ENCODE measurements at regions not wholly inside any gene's neighbourhood (a gene's known extent, or its start where the extent isn't known, plus 50 kb on each side); places are given as distances from the start of the nearest gene placed in this dataset.
"Not testable (repeated sequence)": the region's sequence is repeated elsewhere in the genome, so short reads cannot be mapped to it uniquely, and the experiment has no call there.

DNA sequence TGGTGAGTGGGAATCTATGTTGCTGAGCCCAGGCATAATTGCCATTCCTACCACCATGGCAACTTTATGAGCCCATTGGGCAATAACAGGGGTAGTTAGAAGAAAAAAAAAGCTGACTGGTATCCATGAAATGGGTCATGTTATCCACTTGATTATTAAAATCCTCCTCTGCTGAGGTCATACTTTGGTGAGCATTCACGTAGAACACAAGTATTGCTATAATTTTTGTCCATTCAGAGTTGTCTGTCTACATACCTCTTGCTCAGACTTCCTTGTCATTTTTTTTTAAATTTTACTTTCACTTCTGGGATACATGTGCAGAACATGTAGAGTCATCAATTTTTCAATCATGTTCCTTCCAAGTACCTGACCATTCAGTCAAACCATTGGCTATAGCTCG lies 780.8 kb upstream of the ARRDC3 start:
- no peak for DNase-seq (ENCODE audit: low spot score)

DNA sequence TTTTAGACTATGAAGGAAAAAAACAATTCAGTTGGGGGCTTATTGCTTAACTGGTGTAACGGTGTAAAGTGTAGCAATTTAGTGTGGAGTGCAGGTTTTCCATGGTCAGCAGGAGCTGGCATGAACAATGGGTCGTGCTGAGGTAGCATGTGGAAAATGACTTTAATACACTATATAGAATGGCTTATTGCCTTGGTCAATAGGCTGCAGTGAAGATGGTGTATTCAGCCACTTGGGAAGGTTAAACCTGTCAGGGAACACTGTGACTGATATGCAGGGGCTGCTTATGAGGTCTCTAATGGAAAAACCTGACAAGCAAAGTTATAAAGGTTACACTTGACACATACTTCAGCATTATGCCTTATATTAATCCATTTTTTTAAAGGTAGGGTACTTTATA lies 764.7 kb upstream of the ARRDC3 start:
- no peak for DNase-seq (ENCODE audit: low spot score)

DNA sequence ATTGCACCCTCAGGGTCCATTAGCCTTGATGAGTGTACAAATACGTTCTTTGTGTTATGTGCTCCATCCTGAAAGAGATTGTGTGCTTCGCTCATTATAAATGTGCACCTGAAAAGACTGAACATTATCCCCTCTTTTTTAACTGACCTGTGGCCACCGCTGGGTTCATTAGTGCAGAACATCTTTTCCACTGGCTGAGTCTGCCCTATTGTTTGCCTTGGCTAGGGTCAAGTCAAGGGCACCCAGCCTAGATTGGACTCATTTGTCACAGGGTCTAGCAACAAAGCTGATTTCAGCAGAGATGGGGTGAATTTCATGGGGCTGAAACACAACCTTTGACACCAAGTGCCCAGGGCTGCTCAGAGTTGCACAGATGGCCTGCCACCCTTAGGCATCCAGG lies 764.1 kb upstream of the ARRDC3 start:
- peak; percentile 61 for DNase-seq (ENCODE audit: low spot score)

DNA sequence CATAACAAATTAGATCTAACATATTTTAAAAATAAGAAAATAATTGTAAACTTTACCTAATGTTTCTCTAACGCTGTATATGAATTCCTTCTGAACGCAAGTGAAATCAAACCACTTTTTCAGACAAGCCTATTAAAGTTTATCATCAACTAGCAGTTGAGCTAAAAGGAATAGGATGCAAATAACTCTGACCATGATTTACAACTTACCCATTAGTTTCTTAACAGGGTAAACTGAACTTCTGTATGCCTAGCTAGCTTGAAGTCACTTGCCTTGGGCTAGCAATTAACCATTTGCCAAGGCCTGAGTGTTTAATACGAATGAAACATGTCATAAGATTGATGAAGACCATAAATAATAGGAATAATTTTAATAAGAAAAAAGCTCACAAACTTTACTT lies 762.7 kb upstream of the ARRDC3 start:
- no peak for DNase-seq (ENCODE audit: low spot score)

DNA sequence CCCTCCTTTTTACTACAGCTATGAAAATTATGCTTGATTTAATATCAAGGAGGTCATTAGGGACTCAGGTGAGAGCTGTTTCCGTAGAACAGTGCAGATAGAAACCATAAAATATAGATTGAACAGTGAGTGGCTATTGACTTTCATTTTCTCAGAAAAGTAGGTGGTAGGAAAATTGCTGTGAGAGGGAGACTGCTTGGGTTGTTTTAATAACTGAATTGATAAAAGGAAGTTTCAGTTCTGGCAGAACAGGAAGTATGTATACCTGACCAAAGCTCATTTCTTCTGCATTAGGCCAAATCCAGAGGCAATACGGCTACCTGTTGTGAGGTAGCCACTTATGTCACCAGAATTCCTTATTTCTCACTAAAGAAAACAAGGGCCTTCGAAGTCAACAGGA lies 761.7 kb upstream of the ARRDC3 start:
- no peak for DNase-seq (ENCODE audit: low spot score)

DNA sequence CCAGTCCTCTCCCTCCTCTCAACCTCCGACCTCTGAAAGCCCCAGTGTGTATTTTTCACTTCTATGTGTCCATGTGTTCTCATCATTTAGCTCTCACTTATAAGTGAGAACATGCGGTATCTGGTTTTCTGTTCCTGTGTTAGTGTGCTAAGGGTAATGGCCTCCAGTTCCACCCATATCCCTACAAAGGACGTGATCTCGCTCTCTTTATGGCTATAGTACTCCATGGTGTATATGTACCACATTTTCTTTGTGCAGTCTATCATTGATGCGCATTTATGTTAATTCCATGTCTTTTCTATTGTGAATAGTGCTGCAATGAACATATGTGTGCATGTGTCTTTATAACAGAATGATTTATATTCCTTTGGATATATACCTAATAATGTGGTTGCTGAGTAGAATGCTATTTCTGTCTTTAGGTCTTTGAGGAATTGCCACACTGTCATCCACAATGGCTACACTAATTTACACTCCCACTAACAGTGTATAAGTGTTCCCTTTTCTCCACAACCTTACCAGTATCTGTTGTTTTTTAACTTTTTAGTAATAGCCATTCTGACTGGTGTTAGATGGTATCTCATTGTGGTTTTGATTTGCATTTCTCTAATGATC lies 749.3 kb upstream of the ARRDC3 start:
- DNase-seq (ENCODE audit: low spot score) = not testable (repeated sequence)

DNA sequence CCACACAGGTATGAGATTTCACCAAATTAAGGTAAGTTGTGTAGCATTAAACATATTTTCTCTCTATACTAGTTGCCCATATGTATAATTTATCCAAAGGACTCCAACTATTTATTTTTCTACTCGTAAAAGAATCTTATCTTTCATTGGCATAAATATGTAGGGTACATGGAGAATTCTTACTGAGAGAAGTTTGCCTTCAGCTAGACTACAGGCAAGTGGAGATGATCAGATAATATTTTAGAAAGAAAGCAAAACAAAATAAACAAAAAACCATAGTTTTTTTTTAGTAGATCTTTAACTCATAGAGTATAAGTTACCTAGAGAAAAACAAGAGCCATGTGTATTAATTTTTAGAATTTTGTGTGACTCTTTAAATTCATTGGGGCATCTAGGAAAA lies 743.1 kb upstream of the ARRDC3 start:
- DNase-seq (ENCODE audit: low spot score) = no peak

DNA sequence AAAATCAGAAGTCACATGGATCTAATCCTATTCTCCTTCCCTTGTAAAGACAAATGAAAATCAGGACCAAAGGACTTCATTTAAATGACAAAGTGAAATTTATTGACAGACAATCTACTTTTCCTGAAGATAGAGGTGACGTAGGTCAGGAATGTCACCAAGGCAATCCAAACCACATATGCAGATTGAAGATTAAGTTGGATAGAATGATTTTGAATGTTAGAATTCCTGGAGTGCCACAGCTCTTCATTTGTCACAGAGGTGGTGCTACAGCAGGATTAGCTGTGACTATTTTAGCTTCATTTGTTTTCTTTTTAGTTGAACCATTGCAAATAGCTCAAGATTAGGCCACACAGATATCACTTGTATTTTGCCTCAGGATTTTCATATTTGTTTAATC lies 736.0 kb upstream of the ARRDC3 start:
- DNase-seq (ENCODE audit: low spot score) = no peak

DNA sequence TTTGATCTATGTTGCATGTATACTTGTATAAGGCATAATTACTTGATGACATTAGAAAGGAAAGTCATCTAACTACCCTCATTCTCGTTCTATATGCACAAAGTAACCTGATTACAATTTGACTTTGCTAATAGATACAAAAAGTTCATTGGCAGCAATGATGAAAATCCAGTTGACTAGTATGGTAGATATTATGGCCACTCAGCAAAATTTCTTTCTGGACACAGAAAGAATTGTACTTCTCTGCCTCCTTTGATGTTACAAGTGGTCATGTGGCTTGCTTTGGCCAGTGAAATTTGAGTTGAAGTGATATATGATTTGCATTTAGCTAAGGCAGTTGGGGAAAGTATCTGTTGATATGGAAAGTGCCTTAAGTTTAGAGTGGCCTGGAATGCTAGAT lies 723.7 kb upstream of the ARRDC3 start:
- no peak for DNase-seq (ENCODE audit: low spot score)

DNA sequence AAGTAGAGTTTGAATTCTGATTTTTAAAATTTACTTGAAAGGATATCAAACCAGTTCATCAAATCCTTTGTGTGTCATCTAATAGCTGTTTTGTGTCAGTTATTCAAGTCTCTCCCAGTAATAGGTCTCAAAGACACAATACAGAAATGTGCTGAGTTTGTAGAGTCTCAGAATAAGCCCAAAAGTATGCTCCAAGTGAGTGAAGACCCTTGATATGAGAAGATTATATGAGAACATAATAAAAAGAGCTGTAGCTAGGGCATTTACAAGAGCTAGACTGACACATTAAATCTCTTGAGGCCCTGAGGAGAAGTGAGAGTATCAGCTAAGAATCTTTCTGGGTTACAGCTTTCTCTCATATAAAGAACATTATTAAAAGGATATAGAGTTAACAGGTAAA lies 721.0 kb upstream of the ARRDC3 start:
- DNase-seq (ENCODE audit: low spot score) = no peak

DNA sequence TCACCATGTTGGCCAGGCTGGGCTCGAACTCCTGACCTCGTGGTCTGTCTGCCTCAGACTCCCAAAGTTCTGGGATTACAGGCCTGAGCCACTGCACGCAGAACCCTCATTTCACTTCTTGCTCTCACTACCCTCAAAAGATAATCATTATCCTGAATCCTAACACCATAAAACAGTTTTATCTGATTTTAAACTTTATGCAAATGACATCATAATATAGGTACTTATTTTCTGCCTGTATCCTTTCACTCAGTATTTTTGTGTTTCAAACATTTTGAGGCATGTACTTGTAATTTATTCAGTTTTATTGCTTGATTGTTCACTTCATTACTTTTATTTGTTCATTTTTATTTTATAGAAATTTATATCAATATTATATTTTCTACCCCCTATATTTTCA lies 719.2 kb upstream of the ARRDC3 start:
- DNase-seq (ENCODE audit: low spot score) = no peak

DNA sequence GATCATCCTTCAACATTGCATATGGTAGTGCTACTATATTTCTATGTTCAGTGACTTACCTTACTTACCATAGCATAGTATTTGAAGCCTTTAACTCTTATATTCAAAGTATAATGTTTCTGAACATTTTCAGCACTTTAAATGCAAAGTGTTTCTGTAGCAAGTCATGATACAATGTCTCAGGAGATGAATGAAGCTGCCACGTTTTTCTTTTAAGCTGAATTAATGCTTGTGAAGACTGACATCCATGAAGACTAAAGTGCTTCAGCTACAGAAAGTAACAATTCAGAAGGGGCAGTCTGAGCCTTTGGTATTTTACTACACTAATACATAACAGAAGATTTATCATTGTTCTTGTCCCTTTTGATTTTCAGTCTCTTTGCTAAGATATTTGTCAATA lies 709.1 kb upstream of the ARRDC3 start:
- DNase-seq (ENCODE audit: low spot score) = no peak

DNA sequence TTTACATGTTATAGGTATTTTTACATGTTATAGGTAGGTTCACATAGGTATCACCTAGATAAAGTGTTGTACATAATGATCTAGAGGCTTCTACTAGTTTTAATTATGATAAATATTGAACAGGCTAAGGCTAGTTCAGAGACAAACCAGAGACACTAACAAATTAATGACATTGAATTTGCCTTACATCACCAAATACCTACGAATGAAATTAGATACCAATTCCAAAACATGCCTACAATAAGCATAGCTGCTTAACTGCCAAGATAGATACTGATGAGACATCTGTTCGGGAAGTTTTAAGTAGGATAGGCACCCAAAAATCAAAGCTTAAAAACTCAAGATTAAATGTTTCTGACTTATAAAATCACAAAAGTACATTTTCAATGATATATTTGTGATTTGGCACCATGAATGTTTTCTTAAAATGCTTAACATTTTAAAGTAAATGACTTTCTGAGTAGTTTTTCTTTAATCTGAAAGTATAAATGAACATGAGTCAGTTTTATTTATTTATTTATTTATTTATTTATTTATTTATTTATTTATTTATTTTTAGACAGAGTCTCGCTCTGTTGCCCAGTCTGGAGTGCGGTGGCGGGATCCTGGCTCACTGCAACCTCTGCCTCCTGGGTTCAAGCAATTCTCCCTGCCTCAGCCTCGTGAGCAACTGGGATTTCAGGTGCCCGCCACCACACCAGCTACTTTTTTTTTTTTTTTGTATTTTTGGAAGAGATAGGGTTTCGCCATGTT lies 703.1 kb upstream of the ARRDC3 start:
- no peak for DNase-seq (ENCODE audit: low spot score)

DNA sequence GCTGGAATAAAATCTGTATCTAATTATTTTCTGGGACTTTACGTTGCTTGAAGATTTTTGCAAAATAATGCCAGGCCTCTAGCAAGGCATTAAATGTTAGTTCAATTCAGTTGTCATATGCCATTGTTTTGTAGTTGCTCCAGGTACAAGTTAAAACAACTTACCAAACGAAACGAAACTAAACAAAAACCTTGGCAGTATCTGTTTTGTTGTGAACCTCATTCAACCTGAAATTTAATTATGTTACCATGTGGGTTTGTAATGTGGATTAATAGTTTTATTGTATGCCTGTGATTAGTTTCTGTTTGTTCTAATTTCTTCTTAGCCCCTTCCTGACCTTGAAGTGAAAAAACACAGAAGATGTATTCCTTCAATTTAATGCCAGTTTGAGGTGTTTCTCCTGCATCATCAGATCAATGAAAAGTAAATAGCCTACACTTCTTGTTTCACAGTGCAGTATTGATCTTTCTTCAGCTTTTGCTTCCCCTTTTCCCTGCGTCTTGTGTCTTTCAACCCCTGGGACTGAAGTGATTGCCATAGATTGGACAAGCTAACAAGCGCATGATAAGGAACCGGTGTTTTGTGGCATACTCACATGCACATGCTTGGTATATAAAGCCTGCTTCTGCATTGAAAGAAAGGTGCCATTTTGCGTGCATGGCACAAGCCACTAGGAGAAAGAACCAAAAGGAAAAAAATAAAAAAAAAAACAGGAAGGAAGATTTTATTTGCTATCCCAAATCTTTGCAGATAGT lies 699.0 kb upstream of the ARRDC3 start:
- no peak for DNase-seq (ENCODE audit: low spot score)

DNA sequence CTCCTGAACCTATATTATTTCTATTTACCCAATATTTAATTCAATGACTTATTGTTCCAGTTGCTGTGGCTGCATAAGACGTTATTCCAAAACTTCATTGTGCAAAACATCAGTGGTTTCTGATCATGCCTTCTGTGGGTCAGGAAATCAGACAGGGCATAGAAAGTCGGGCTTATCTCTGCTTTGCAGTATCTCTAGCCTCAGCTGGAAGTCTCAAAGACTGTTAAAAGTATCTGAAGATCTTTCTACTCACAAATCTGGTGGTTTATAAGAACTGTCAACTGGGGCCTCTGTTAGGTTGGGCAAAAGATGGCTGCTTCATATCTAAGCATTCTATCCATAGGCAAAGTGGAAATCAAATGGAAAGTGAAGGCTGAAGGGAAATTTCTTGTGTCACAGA lies 687.7 kb upstream of the ARRDC3 start:
- DNase-seq (ENCODE audit: low spot score) = no peak

DNA sequence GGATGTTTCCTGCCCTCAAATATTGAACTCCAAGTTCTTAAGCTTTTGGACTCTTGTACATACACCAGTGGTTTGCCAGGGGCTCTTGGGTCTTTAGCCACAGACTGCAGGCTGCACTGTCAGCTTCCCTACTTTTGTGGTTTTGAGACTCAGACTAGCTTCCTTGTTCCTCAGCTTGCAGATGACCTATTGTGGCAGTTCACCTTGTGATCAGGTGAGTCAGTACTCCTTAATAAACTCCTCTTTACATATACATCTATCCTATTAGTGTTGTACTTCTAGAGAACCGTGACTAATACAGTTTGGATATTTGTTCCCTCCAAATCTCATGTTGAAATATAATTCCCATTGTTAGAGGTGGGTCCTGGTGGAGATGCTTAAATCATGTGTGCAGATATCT lies 681.9 kb upstream of the ARRDC3 start:
- no peak for DNase-seq (ENCODE audit: low spot score)

DNA sequence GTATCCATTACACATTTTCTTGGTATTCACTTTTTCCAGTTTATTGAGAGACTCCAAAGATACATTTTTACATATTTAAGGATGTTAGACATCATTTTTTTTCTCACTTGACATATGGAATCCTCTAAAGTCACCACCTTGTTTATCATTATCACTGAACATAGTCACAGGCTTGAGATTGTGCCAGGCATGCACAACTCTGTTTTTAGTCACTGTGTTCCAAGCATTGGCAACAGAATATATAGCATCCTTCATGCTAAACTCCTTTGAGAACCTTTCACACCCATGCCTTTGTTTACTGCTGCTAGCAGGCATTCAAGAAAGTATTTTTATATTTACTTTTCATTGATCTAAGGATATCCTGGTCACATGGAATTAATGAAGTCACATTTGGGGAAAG lies 668.6 kb upstream of the ARRDC3 start:
- no peak for DNase-seq (ENCODE audit: low spot score)

DNA sequence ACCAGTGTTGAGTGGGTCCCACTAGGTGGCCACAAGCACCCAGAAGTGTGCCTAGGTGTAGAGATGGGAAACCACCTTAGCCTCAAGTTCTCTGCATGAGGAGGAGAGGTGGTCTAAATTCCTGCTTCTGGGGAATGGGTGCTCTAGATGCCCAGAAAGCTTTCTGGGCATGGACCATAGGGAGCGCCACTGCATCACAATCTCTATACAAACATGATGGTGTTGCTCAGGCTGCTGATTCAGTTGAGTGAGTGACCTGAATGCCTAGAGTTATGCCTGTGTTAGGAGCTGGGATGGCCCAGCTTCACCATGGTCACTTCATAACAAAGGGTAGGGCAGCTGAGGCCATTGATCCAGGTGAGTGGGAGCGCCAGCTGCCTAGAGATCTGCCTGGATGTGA lies 667.9 kb upstream of the ARRDC3 start:
- no peak for DNase-seq (ENCODE audit: low spot score)

DNA sequence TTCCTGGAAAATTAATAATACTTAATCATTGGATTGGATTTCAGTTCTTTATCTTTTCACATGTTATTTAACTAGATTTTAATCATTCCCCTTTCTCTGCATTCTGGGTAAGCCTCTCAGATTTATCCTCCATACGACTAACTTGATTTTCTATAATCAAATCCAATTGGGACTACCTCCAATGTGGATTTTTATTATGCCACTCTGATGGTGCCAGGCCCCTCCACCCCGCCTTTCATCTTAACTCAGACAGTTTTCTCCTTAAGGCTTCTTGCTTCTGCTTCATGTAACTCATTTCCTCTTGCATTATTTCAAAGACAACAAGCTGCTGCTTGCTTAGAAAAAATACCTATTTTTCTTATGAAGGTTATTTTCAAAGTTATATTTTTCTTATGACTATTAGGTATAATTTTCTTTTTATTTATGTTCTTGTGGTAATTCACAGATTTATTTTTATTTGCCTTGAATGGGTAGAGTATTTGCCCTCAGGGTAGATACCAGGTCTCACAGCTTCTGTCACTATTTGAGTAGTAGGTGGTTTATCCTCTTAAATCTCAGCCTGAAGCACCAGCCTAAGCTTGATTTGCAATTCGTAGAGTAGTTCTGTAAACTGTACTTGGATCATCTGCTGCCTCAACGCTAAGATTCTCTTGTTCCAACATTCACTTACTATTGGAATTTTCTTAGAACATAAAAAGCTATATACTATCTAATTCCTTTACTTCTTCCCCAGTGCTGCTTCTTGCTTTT lies 659.0 kb upstream of the ARRDC3 start:
- DNase-seq (ENCODE audit: low spot score) = no peak

DNA sequence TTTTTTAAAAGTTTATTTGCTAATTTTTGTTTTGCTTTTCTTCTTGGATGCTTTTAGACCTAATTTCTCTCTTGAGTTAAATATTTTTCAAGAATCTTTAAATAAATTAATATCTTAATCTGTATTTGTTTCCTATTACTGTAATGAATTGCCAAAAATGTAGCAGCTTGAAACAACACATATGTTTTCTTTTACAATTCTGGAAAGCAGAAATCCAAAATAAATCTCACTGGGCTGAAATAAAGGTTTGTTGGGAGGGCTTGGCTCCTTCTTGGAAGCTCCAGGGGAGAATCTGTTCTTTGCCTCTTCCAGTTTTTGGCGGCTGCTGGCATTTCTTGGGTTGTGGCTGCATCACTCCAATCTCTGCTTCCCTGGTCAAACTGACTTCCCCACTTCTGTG lies 658.1 kb upstream of the ARRDC3 start:
- DNase-seq (ENCODE audit: low spot score) = no peak

DNA sequence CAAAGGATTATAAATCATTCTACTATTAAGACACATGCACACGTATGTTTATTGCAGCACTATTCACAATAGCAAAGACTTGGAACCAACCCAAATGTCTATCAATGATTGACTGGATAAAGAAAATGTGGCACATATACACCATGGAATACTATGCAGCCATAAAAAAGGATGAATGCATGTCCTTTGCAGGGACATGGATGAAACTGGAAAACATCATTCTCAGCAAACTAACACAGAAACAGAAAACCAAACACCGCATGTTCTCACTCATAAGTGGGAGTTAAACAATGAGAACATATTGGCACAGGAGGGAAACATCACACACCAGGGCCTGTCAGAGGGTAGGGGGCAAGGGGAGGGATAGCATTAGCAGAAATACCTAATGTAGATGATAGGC lies 646.7 kb upstream of the ARRDC3 start:
- DNase-seq (ENCODE audit: low spot score) = not testable (repeated sequence)

DNA sequence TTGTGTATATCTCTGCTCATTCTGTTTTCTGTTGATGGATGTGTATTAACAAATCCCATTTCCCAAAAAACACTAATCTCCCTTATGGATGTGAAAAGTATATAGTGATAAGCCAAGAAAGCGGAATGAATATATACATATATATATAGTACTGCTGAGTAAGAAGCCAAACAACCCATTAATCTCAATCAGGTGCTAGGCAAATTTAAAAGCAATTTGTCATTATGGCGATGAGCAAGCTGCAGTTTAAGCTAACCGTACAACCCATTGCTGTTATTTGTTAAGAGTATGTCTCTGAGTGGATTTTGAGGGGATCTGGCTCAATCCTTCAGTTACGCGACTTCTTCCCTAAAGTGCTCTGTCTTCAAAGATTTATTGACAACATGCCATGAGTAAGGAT lies 640.4 kb upstream of the ARRDC3 start:
- no peak for DNase-seq (ENCODE audit: low spot score)

DNA sequence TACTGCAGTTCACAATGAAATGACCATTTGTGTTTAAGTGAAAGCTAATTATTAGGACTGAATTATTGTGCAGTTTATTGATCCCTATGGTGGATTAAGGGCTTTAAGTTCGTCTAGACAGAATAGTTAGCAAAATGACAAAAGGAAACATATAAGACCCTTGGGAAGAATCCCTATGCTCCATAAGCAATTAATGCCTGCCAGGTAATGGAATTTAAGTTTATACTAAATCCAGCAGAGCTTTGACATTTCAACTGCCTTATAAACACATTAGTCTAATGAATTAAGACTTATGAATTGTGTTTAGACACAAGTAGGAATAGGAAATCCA lies 640.0 kb upstream of the ARRDC3 start:
- DNase-seq (ENCODE audit: low spot score) = no peak
